Osteoblast (primary cell): ENCODE measurements at regions not wholly inside any gene's neighbourhood (a gene's known extent, or its start where the extent isn't known, plus 50 kb on each side); places are given as distances from the start of the nearest gene placed in this dataset.

Source experiments
- DNase-seq: peaks from one replicate; pipeline ENCODE4 v3.0.0; 2011; ENCODE audit warnings: low spot score, mixed read lengths; ENCODE audit not compliant: insufficient read length; ENCODE audit errors: missing footprints
- H2AFZ ChIP-seq: 2 replicates; pipeline ENCODE4 v1.6.0; 2011; ENCODE audit warnings: mild to moderate bottlenecking, low read length
- H3K27ac ChIP-seq: 2 replicates; pipeline ENCODE4 v1.5.1; 2011; ENCODE audit warnings: mild to moderate bottlenecking, low read depth, low read length, moderate library complexity
- H3K27me3 ChIP-seq: 2 replicates; pipeline ENCODE4 v1.6.0; 2012; ENCODE audit warnings: mild to moderate bottlenecking, control low read depth, inconsistent platforms, low read length, moderate library complexity; ENCODE audit not compliant: insufficient read depth
- H3K36me3 ChIP-seq: 2 replicates; pipeline ENCODE4 v1.5.1; 2011; ENCODE audit warnings: mild to moderate bottlenecking, low read length, control low read depth, moderate library complexity; ENCODE audit not compliant: insufficient read depth
- H3K4me1 ChIP-seq: 2 replicates; pipeline ENCODE4 v1.5.1; 2011; ENCODE audit warnings: mild to moderate bottlenecking, low read length, control low read depth, moderate library complexity; ENCODE audit not compliant: insufficient read depth
- H3K4me2 ChIP-seq: 2 replicates; pipeline ENCODE4 v1.6.0; 2011; ENCODE audit warnings: mild to moderate bottlenecking, low read length; ENCODE audit not compliant: insufficient read depth
- H3K4me3 ChIP-seq: fragments of 200-600 bp; sonication (generic); 3 replicates; pipeline ENCODE4 v1.5.1; 2012; ENCODE audit warnings: mild to moderate bottlenecking, low read length, inconsistent platforms; ENCODE audit not compliant: insufficient read depth
- H3K79me2 ChIP-seq: 2 replicates; pipeline ENCODE4 v1.6.0; 2012; ENCODE audit warnings: mild to moderate bottlenecking, low read length, control low read depth, inconsistent platforms; ENCODE audit not compliant: insufficient read depth
- H3K9me3 ChIP-seq: 2 replicates; pipeline ENCODE4 v1.5.1; 2011; ENCODE audit warnings: low read depth, low read length, control low read depth
- H4K20me1 ChIP-seq: 2 replicates; pipeline ENCODE4 v1.6.0; 2012; ENCODE audit warnings: mild to moderate bottlenecking, low read length, control low read depth; ENCODE audit not compliant: insufficient read depth
- TF ChIP-seq, protein P1 (sequence below): IDR thresholded peaks from 2 replicates; pipeline ENCODE4 v1.5.1; 2011; ENCODE audit warnings: mild to moderate bottlenecking, low read depth, low read length, moderate library complexity; ENCODE audit errors: extremely low read depth

DNA sequence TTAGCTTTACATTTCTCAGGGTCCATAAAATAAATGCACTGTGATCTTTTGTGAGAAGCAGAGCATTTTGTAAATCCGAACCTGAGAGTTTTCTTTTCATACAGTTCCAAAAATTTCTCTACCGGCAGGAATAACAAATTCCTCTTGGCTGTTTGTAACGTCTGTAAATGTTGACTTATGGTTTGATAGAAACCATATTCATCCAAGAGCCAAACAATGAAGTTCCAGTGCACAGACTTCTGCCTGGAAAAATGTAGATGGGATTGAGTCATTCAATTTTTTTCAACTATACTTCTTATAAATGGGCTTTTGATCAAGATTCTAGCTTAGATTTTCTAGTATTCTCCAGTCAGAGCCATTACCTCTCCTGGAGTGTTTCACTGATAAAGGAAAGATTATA, 530.6 kb downstream of the TFEC start:
- peak; percentile 4 for DNase-seq
- no peaks in the 10 kb centered on the region for H3K4me1 ChIP-seq
- no peaks in the 10 kb centered on the region for H3K36me3 ChIP-seq
- no peaks in the 10 kb centered on the region for H3K27me3 ChIP-seq
- no peak overlapping the region for H2AFZ ChIP-seq
- TF ChIP-seq, protein P1, sequence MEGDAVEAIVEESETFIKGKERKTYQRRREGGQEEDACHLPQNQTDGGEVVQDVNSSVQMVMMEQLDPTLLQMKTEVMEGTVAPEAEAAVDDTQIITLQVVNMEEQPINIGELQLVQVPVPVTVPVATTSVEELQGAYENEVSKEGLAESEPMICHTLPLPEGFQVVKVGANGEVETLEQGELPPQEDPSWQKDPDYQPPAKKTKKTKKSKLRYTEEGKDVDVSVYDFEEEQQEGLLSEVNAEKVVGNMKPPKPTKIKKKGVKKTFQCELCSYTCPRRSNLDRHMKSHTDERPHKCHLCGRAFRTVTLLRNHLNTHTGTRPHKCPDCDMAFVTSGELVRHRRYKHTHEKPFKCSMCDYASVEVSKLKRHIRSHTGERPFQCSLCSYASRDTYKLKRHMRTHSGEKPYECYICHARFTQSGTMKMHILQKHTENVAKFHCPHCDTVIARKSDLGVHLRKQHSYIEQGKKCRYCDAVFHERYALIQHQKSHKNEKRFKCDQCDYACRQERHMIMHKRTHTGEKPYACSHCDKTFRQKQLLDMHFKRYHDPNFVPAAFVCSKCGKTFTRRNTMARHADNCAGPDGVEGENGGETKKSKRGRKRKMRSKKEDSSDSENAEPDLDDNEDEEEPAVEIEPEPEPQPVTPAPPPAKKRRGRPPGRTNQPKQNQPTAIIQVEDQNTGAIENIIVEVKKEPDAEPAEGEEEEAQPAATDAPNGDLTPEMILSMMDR, result no peak
- H3K27ac ChIP-seq, result no peak overlapping the region
- H3K79me2 ChIP-seq, result no peaks in the 10 kb centered on the region
- no peak overlapping the region for H3K4me3 ChIP-seq
- no peaks in the 10 kb centered on the region for H4K20me1 ChIP-seq
- no peaks in the 10 kb centered on the region for H3K9me3 ChIP-seq
- peak overlapping the region; percentile 27 for H3K4me2 ChIP-seq

DNA sequence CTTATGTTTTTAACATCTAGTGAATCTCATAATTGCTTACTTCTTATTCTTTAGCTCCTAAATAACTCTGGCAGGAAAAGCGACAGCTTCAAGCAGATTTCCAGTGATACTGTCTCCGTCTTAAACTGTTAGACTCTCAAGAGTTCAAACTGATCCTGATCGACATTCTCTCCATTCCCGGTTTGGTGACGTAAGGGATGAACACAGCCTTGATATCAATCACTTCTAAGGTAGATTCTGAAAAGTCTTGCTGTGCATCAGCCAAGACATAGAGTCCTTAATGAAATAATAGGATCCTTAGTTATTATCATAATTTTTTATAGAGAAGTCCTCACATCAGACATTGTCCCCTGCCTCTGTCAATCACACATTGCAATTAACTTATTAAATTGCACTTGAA, 534.6 kb downstream of the TFEC start:
- Histone ChIP-seq H3K4me1 (peaks cover 8% of the 10 kb centered on the region), H3K27ac (no peak overlapping the region), H3K4me3 (no peak overlapping the region), H3K4me2 (no peak overlapping the region), H3K9me3 (no peaks in the 10 kb centered on the region), H3K79me2 (no peaks in the 10 kb centered on the region), H3K36me3 (no peaks in the 10 kb centered on the region), H2AFZ (no peak overlapping the region), H4K20me1 (no peaks in the 10 kb centered on the region), H3K27me3 (no peaks in the 10 kb centered on the region)
- TF ChIP-seq, protein P1, result no peak
- no peak for DNase-seq

DNA sequence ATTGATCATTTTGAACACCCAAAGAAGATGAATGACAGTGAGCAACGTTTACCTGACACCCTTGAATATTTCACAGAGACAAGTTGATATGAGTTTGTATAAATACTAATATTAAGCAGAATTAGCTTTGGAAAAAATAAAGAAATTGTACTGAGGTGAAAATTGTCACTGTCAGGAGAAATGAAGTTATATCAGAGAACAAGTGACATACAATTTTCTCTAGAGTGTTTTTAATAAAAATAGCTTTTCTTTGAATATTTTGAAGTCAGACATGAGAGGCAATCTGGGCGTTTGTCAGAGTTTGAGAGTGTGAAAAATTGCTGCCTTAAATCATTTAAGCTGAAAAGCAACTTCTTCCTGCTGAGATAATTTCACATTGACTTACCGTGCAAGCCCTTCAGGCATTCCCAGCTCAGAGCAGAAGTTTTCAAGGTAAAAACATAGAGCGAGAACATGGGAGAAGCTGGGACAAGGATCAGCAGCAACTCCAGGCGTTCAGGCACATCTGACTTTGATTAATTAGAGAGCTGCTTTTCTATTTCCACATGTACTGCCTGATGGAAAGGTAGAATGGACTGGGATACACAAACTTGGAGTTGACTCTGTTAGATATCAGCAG, 535.9 kb downstream of the TFEC start:
- no peak overlapping the region for H2AFZ ChIP-seq
- H3K9me3 ChIP-seq, result no peaks in the 10 kb centered on the region
- H3K27me3 ChIP-seq, result no peaks in the 10 kb centered on the region
- H4K20me1 ChIP-seq, result no peaks in the 10 kb centered on the region
- no peak overlapping the region for H3K4me3 ChIP-seq
- H3K4me1 ChIP-seq, result peaks cover 8% of the 10 kb centered on the region
- no peaks in the 10 kb centered on the region for H3K36me3 ChIP-seq
- H3K4me2 ChIP-seq, result no peak overlapping the region
- no peaks in the 10 kb centered on the region for H3K79me2 ChIP-seq
- DNase-seq, result no peak
- TF ChIP-seq, protein P1, result no peak
- H3K27ac ChIP-seq, result no peak overlapping the region

DNA sequence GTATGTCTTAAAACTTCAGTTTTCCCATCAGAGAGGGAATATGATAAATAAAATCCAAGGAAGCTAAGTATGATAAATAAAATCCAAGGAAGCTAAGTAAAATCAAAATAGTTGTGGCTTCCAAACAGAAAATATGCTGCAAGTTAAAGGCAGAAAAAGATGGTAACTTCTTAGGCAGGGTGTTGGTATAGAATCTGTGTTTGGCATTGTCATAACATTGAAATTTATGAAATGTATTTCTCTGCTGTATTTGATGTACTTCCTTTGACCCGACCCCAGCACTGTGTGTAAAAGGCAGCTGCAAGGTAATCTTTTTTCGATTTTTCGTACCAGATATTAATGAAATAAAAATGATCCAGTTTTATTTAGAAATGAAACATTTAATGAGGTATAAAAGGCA, 537.2 kb downstream of the TFEC start:
- no peak overlapping the region for H3K4me3 ChIP-seq
- H3K4me2 ChIP-seq, result no peak overlapping the region
- DNase-seq, result no peak
- no peaks in the 10 kb centered on the region for H3K79me2 ChIP-seq
- H3K27ac ChIP-seq, result no peak overlapping the region
- no peak overlapping the region for H2AFZ ChIP-seq
- no peaks in the 10 kb centered on the region for H4K20me1 ChIP-seq
- no peaks in the 10 kb centered on the region for H3K27me3 ChIP-seq
- TF ChIP-seq, protein P1, result no peak
- H3K36me3 ChIP-seq, result no peaks in the 10 kb centered on the region
- no peaks in the 10 kb centered on the region for H3K9me3 ChIP-seq
- peaks cover 8% of the 10 kb centered on the region for H3K4me1 ChIP-seq
